ENCODE measurements at regions not wholly inside any gene's neighbourhood (a gene's known extent, or its start where the extent isn't known, plus 50 kb on each side); places are given as distances from the start of the nearest gene placed in this dataset.
"Not testable (repeated sequence)": the region's sequence is repeated elsewhere in the genome, so short reads cannot be mapped to it uniquely, and the experiment has no call there.

DNA sequence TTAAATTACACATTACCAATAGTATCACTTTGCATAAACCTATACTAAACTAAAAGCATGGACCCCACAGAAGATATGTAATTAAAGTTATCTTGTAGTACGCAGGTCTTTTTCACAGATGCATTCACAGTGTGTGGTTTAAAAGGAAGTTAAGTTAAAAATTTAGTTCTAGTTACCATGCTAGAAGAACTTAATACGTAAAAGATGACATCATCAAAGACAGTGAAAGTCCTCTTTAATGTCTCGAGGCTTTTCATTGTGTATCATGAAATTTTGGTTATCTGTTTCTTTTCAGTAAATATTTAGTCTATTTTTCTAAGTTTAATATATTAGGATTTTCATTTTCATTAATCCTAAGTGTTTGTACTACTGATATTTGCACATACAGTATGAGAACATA, 934.6 kb upstream of the FOXG1 start:
- H3K4me1 ChIP-seq (ENCODE audit: low read depth); H3K9me3 ChIP-seq (ENCODE audit: low read depth); DNase-seq (ENCODE audit: low read depth in 1 of 2, low spot score in 1 of 2); H3K36me3 ChIP-seq; H3K27ac ChIP-seq; H3K4me3 ChIP-seq; H3K27me3 ChIP-seq: not testable (repeated sequence)

DNA sequence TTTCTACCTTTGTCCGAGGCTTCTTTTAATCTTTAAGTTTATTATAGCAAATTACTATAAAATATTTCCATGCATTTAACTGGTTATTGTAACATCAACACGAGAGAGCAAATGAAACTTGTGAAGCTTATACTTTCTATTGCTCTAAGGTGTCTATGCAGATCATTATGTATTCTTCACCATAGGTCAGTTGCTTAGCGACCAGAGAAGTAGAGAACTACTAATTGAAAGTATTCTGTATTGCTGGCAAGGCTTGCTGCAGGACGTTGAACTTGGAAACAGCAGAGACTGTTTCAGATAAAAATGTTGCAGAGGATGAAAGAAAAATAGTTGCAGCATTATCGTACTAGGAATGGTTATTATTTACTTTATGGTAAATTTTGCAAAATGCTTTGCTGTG, 933.6 kb upstream of the FOXG1 start:
- not testable (repeated sequence) for H3K36me3 ChIP-seq; H3K27ac ChIP-seq; H3K27me3 ChIP-seq; H3K4me1 ChIP-seq (ENCODE audit: low read depth); DNase-seq (ENCODE audit: low read depth in 1 of 2, low spot score in 1 of 2); H3K9me3 ChIP-seq (ENCODE audit: low read depth); H3K4me3 ChIP-seq

DNA sequence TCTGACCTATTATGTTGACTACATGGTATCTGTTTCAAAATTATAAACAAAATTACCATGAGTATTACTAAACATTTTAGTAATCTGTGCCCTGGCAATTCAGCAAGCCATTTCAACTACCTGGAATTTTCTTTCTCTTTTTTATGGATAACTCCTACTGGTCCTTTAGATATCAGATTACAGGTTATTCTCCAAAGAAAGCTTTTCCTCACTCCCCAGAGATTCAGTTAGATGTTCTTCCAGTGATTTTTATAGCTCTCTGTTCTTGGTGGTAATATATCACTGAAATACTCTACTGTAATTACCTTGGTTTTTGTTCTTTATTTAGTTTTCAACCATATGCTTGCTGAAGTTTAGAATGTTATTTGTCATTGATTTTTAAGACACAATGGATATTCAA, 930.2 kb upstream of the FOXG1 start:
- Histone ChIP-seq H3K27me3 (no peaks in the 10 kb centered on the region), H3K27ac (no peak overlapping the region), H3K9me3 (ENCODE audit: low read depth) (no peaks in the 10 kb centered on the region), H3K4me1 (ENCODE audit: low read depth) (no peaks in the 10 kb centered on the region), H3K36me3 (no peaks in the 10 kb centered on the region), H3K4me3 (no peak overlapping the region)
- no peak for DNase-seq (ENCODE audit: low read depth in 1 of 2, low spot score in 1 of 2)
- TF ChIP-seq, protein P1, sequence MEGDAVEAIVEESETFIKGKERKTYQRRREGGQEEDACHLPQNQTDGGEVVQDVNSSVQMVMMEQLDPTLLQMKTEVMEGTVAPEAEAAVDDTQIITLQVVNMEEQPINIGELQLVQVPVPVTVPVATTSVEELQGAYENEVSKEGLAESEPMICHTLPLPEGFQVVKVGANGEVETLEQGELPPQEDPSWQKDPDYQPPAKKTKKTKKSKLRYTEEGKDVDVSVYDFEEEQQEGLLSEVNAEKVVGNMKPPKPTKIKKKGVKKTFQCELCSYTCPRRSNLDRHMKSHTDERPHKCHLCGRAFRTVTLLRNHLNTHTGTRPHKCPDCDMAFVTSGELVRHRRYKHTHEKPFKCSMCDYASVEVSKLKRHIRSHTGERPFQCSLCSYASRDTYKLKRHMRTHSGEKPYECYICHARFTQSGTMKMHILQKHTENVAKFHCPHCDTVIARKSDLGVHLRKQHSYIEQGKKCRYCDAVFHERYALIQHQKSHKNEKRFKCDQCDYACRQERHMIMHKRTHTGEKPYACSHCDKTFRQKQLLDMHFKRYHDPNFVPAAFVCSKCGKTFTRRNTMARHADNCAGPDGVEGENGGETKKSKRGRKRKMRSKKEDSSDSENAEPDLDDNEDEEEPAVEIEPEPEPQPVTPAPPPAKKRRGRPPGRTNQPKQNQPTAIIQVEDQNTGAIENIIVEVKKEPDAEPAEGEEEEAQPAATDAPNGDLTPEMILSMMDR (IDR thresholded peaks at IDR 0.05; ENCODE audit: low read depth, low read length), result no peak

DNA sequence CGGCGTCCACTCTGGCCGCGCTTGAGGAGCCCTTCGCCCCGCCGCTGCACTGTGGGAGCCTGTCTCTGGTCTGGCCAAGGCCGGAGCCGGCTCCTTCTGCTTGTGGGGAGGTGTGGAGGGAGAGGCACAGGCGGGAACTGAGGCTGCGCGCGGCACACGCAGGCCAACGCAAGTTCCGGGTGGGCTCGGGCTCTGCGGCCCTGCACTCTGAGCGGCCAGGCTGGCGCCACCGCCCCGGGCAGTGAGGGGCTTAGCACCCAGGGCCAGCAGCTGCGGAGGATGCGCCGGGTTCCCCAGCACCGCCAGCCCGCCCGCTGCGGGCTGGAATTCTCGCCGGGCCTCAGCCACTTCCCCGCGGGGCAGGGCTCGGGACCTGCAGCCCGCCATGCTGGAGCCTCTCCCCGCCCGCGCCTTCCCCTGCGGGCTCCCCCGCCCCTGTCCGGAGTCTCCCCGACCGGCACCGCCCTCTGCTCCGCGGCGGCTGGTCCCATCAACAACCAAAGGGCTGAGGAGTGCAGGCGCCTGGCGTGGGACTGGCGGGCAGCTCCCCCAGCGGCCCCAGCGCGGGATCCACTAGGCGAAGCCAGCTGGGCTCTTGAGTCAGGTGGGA, 921.2 kb upstream of the FOXG1 start:
- Histone ChIP-seq H3K4me1 (ENCODE audit: low read depth) (no peaks in the 10 kb centered on the region), H3K4me3 (no peak overlapping the region), H3K27ac (no peak overlapping the region), H3K27me3 (no peaks in the 10 kb centered on the region), H3K36me3 (no peaks in the 10 kb centered on the region), H3K9me3 (ENCODE audit: low read depth) (no peaks in the 10 kb centered on the region)
- DNase-seq (ENCODE audit: low read depth in 1 of 2, low spot score in 1 of 2), result no peak
- TF ChIP-seq, protein P1 (IDR thresholded peaks at IDR 0.05; ENCODE audit: low read depth, low read length), result no peak

DNA sequence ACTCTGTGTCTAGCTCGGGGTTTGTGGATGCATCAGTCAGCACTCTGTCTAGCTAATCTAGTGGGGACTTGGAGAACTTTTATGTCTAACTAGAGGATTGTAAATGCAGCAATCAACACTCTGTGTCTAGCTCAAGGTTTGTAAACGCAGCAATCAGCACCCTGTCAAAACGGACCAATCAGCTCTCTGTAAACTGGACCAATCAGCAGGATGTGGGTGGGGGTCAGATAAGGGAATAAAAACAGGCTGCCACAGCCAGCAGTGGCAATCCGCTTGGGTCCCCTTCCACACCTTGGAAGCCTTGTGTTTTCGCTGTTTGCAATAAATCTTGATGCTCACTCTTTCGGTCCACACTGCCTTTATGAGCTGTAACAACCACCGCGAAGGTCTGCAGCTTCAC, 920.7 kb upstream of the FOXG1 start:
- TF ChIP-seq, protein P1 (IDR thresholded peaks at IDR 0.05; ENCODE audit: low read depth, low read length), result no peak
- Histone ChIP-seq H3K4me3 (no peak overlapping the region), H3K9me3 (ENCODE audit: low read depth) (no peaks in the 10 kb centered on the region), H3K4me1 (ENCODE audit: low read depth) (no peaks in the 10 kb centered on the region), H3K36me3 (no peaks in the 10 kb centered on the region), H3K27ac (no peak overlapping the region), H3K27me3 (no peaks in the 10 kb centered on the region)
- DNase-seq (ENCODE audit: low read depth in 1 of 2, low spot score in 1 of 2), result no peak

DNA sequence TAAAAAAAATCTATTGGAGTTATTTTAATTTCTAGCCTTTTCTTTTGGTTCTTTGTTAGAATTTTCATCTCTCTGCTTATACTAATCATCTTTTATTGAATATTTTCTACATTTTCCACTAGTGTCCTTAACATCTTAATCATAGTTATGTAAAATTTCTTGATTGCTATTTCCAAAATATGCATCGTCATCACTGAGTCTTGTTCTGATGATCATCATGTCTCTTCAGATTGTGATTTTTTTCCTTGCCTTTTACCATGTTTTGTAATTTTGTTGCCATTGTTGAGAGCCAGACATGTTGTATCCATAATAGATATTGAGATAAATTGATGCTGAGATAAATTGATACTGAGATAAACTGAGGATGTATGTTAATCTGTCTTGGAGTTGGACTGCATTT, 919.1 kb upstream of the FOXG1 start:
- H3K4me1 ChIP-seq (ENCODE audit: low read depth); H3K27ac ChIP-seq; H3K36me3 ChIP-seq; H3K27me3 ChIP-seq; DNase-seq (ENCODE audit: low read depth in 1 of 2, low spot score in 1 of 2); H3K9me3 ChIP-seq (ENCODE audit: low read depth); H3K4me3 ChIP-seq: not testable (repeated sequence)

- H3K36me3 ChIP-seq; H3K27ac ChIP-seq; H3K4me3 ChIP-seq; H3K27me3 ChIP-seq; DNase-seq (ENCODE audit: low read depth in 1 of 2, low spot score in 1 of 2); H3K9me3 ChIP-seq (ENCODE audit: low read depth); H3K4me1 ChIP-seq (ENCODE audit: low read depth): not testable (repeated sequence)
Measured at GRCh38 chr14:27849193-27849592, 917.4 kb upstream of the FOXG1 start.

DNA sequence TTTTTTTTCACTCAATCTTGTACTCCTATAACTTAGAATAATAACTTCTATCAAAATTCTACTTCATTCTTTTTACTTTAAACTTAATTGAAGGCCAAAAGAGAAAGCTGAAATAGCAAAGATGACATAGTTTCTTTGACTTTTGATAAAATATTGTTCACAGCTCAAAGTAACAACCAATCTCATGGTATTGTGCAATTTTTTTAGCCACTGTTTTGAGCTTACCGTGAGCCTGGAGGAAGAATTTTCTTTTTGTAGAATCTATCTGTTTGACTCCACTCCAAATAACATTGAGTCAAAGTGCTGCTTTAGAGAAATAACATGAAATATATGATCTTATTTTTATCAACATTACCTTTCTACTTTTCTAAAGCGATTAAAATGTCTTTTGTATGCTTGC, 903.9 kb upstream of the FOXG1 start:
- no peak overlapping the region for H3K27ac ChIP-seq
- no peak overlapping the region for H3K4me3 ChIP-seq
- H3K4me1 ChIP-seq (ENCODE audit: low read depth), result no peaks in the 10 kb centered on the region
- no peaks in the 10 kb centered on the region for H3K9me3 ChIP-seq (ENCODE audit: low read depth)
- H3K27me3 ChIP-seq, result no peaks in the 10 kb centered on the region
- H3K36me3 ChIP-seq, result no peaks in the 10 kb centered on the region
- TF ChIP-seq, protein P1 (IDR thresholded peaks at IDR 0.05; ENCODE audit: low read depth, low read length), result no peak
- DNase-seq (ENCODE audit: low read depth in 1 of 2, low spot score in 1 of 2), result no peak
